ENCODE measurements at regions not wholly inside any gene's neighbourhood (a gene's known extent, or its start where the extent isn't known, plus 50 kb on each side); places are given as distances from the start of the nearest gene placed in this dataset.

DNA sequence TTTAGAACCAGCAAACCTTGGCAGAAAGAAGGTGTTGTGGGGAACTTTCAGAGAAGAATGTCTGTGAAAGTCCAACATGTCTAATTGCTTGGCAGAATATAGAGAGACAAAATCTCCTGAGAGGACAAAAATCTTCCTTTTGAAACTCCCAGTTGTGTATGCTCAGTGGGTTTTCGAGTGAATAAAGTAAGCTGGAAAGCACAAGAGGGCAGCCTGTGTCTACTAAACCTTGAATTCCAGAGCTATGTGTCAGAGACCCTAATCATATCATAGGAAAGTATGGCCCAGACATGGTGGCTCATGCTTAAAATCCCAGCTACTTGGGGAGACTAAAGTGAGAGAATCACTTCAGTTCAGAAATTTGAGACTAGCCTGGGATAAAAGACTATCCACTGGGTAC is 661.2 kb downstream of the SLC16A7 start:
- TF ChIP-seq CTCF (IDR thresholded peaks at IDR 0.05) = no peak
- no peak for TF ChIP-seq EP300 (IDR thresholded peaks at IDR 0.05)
- TF ChIP-seq POLR2A (IDR thresholded peaks at IDR 0.05) = no peak

Data from sigmoid colon (tissue), 4 donors.